C4-2B (cell line): ENCODE measurements at regions not wholly inside any gene's neighbourhood (a gene's known extent, or its start where the extent isn't known, plus 50 kb on each side); places are given as distances from the start of the nearest gene placed in this dataset.
"Not testable (repeated sequence)": the region's sequence is repeated elsewhere in the genome, so short reads cannot be mapped to it uniquely, and the experiment has no call there.

Source experiments
- H3K27ac ChIP-seq: fragments of 450-650 bp; 2 replicates; pipeline ENCODE4 v1.5.1; 2017
- CTCF ChIP-seq: fragments of 450-650 bp; conservative IDR thresholded peaks from 2 replicates; pipeline ENCODE4 v1.5.1; 2017; ENCODE audit warnings: mild to moderate bottlenecking
- ZFX ChIP-seq: fragments of 450-650 bp; IDR thresholded peaks from 2 replicates; pipeline ENCODE4 v1.6.1; 2017

- peak overlapping the region; percentile 20; the same call in 1 of the 2 replicates for H3K27ac ChIP-seq
- TF ChIP-seq ZFX (no peak), CTCF (no peak)
Observed at GRCh38 chr7:82511542-82511941, 68.0 kb upstream of the CACNA2D1 start.

- TF ChIP-seq CTCF (no peak), ZFX (no peak)
- H3K27ac ChIP-seq: no peak overlapping the region
Observed at GRCh38 chr7:82507976-82508677, 64.5 kb upstream of the CACNA2D1 start.

- H3K27ac ChIP-seq: no peak overlapping the region
- TF ChIP-seq ZFX (no peak), CTCF (no peak)
Observed at GRCh38 chr7:82507365-82507975, 63.9 kb upstream of the CACNA2D1 start.

- TF ChIP-seq CTCF (no peak), ZFX (no peak)
Observed at GRCh38 chr7:82506702-82507101, 63.1 kb upstream of the CACNA2D1 start.

GRCh38 chr7:82506208-82506607 is 62.6 kb upstream of the CACNA2D1 start:
- H3K27ac ChIP-seq: no peak overlapping the region
- no peak for TF ChIP-seq CTCF
- TF ChIP-seq ZFX: no peak

More at GRCh38 chr7:82506702-82507101, 63.1 kb upstream of the CACNA2D1 start:
- H3K27ac ChIP-seq: no peak overlapping the region

GRCh38 chr7:82501346-82501745 is 57.8 kb upstream of the CACNA2D1 start:
- TF ChIP-seq CTCF (no peak), ZFX (no peak)
- H3K27ac ChIP-seq: no peak overlapping the region

- not testable (repeated sequence) for H3K27ac ChIP-seq
Observed at GRCh38 chr7:82499546-82499945, 56.0 kb upstream of the CACNA2D1 start.

- no peak overlapping the region for H3K27ac ChIP-seq
- TF ChIP-seq ZFX (no peak), CTCF (no peak)
Observed at GRCh38 chr7:82494420-82494819, 50.8 kb upstream of the CACNA2D1 start.
